ENCODE measurements at regions not wholly inside any gene's neighbourhood (a gene's known extent, or its start where the extent isn't known, plus 50 kb on each side); places are given as distances from the start of the nearest gene placed in this dataset.

GRCh38 chr1:244344001-244344400, 107.7 kb downstream of the ADSS2 start:
- H3K36me3 ChIP-seq, result no peaks in the 10 kb centered on the region
- H3K4me1 Mint-ChIP-seq, result peaks cover 41% of the 10 kb centered on the region
- peak overlapping the region; percentile 23 for H3K27ac Mint-ChIP-seq
- no peak overlapping the region for H3K4me3 ChIP-seq
- H3K4me2 ChIP-seq, result no peak overlapping the region
- no peaks in the 10 kb centered on the region for H4K20me1 ChIP-seq (ENCODE audit: low read depth)
- no peaks in the 10 kb centered on the region for H3K79me2 ChIP-seq (ENCODE audit: low read depth)
- DNase-seq (ENCODE audit: low spot score), result no peak
- H3K27ac ChIP-seq, result no peak overlapping the region
- peaks cover 4% of the 10 kb centered on the region for H3K27me3 Mint-ChIP-seq (ENCODE audit: insufficient read depth, low read depth)
- peaks cover 7% of the 10 kb centered on the region for H3K9me3 ChIP-seq (ENCODE audit: low read depth)
- H3K9me3 Mint-ChIP-seq, result no peaks in the 10 kb centered on the region
- peaks cover 26% of the 10 kb centered on the region for H3K4me1 ChIP-seq
- H3K4me3 Mint-ChIP-seq, result peak overlapping the region; percentile 13
- no peak overlapping the region for H2AFZ ChIP-seq (replicated peaks)
- no peaks in the 10 kb centered on the region for H3K36me3 Mint-ChIP-seq
- no peak overlapping the region for H3K9ac ChIP-seq
- no peak for TF ChIP-seq EZH2phosphoT487 (IDR thresholded peaks at IDR 0.05)
- TF ChIP-seq EZH2 (IDR thresholded peaks at IDR 0.05), result no peak
- no peak for TF ChIP-seq CTCF (IDR thresholded peaks at IDR 0.05)
- no peaks in the 10 kb centered on the region for H3K27me3 ChIP-seq
- H3F3A ChIP-seq (ENCODE audit: low read depth), result peaks cover 32% of the 10 kb centered on the region

- Histone ChIP-seq H3K9me3 (ENCODE audit: low read depth) (peaks cover 7% of the 10 kb centered on the region), H4K20me1 (ENCODE audit: low read depth) (no peaks in the 10 kb centered on the region), H3K4me1 (peaks cover 27% of the 10 kb centered on the region), H3K36me3 (no peaks in the 10 kb centered on the region), H3K79me2 (ENCODE audit: low read depth) (no peaks in the 10 kb centered on the region), H2AFZ (replicated peaks) (no peak overlapping the region), H3F3A (ENCODE audit: low read depth) (peaks cover 23% of the 10 kb centered on the region), H3K27me3 (no peaks in the 10 kb centered on the region), H3K4me2 (no peak overlapping the region), H3K9ac (no peak overlapping the region), H3K27ac (no peak overlapping the region), H3K4me3 (no peak overlapping the region)
- no peak for DNase-seq (ENCODE audit: low spot score)
- Mint-ChIP-seq H3K4me3 (no peak overlapping the region), H3K27ac (no peak overlapping the region), H3K9me3 (no peaks in the 10 kb centered on the region), H3K36me3 (no peaks in the 10 kb centered on the region), H3K27me3 (ENCODE audit: insufficient read depth, low read depth) (peaks cover 5% of the 10 kb centered on the region), H3K4me1 (peaks cover 43% of the 10 kb centered on the region)
- TF ChIP-seq EZH2phosphoT487 (IDR thresholded peaks at IDR 0.05) (no peak), EZH2 (IDR thresholded peaks at IDR 0.05) (no peak), CTCF (IDR thresholded peaks at IDR 0.05) (no peak)
Observed at GRCh38 chr1:244346972-244347618, 104.6 kb downstream of the ADSS2 start.

- H3K4me3 Mint-ChIP-seq, result no peak overlapping the region
Observed at GRCh38 chr1:244347942-244348341, 103.8 kb downstream of the ADSS2 start.

More at GRCh38 chr1:244347942-244348341, 103.8 kb downstream of the ADSS2 start:
- peaks cover 7% of the 10 kb centered on the region for H3K9me3 ChIP-seq (ENCODE audit: low read depth)
- H3K36me3 ChIP-seq, result no peaks in the 10 kb centered on the region
- no peaks in the 10 kb centered on the region for H3K79me2 ChIP-seq (ENCODE audit: low read depth)
- H3F3A ChIP-seq (ENCODE audit: low read depth), result peaks cover 28% of the 10 kb centered on the region
- Mint-ChIP-seq H3K27ac (no peak overlapping the region), H3K27me3 (ENCODE audit: insufficient read depth, low read depth) (peaks cover 5% of the 10 kb centered on the region), H3K9me3 (no peaks in the 10 kb centered on the region), H3K4me1 (peaks cover 46% of the 10 kb centered on the region), H3K36me3 (no peaks in the 10 kb centered on the region)
- H3K9ac ChIP-seq, result no peak overlapping the region
- TF ChIP-seq EZH2 (IDR thresholded peaks at IDR 0.05), result no peak
- TF ChIP-seq CTCF (IDR thresholded peaks at IDR 0.05), result no peak
- TF ChIP-seq EZH2phosphoT487 (IDR thresholded peaks at IDR 0.05), result no peak
- H3K4me2 ChIP-seq, result no peak overlapping the region
- H4K20me1 ChIP-seq (ENCODE audit: low read depth), result no peaks in the 10 kb centered on the region
- no peaks in the 10 kb centered on the region for H3K27me3 ChIP-seq
- H3K27ac ChIP-seq, result no peak overlapping the region
- DNase-seq (ENCODE audit: low spot score), result no peak
- no peak overlapping the region for H2AFZ ChIP-seq (replicated peaks)
- H3K4me3 ChIP-seq, result no peak overlapping the region
- H3K4me1 ChIP-seq, result peaks cover 31% of the 10 kb centered on the region

Measured in neural progenitor cell (in vitro differentiated cells).